GM10266 (cell line): ENCODE measurements at regions not wholly inside any gene's neighbourhood (a gene's known extent, or its start where the extent isn't known, plus 50 kb on each side); places are given as distances from the start of the nearest gene placed in this dataset.

Experiments used
- DNase-seq: peaks from one replicate; pipeline ENCODE4 v3.0.0; 2012; ENCODE audit errors: extremely low spot score
- CTCF ChIP-seq: IDR thresholded peaks from 2 replicates; pipeline ENCODE4 v1.5.1; 2012; ENCODE audit warnings: mild to moderate bottlenecking, low read depth; ENCODE audit not compliant: control insufficient read depth, insufficient read depth; ENCODE audit errors: missing control alignments

GRCh38 chr18:77187189-77187588 is 54.6 kb upstream of the MBP start:
- no peak for DNase-seq
- no peak for TF ChIP-seq CTCF

- DNase-seq, result no peak
These were observed 58.4 kb upstream of the GALR1 start for GRCh38 chr18:77191071-77191751.

GRCh38 chr18:77197073-77197472 is 52.6 kb upstream of the GALR1 start:
- DNase-seq, result no peak
- peak; percentile 23 for TF ChIP-seq CTCF

More at GRCh38 chr18:77191071-77191751, 58.4 kb upstream of the GALR1 start:
- no peak for TF ChIP-seq CTCF

GRCh38 chr18:77198663-77199062 is 51.0 kb upstream of the GALR1 start:
- no peak for DNase-seq
- no peak for TF ChIP-seq CTCF

- DNase-seq, result no peak
- TF ChIP-seq CTCF, result no peak
These were observed 49.9 kb upstream of the GALR1 start for GRCh38 chr18:77199707-77200106.
